ENCODE measurements at regions not wholly inside any gene's neighbourhood (a gene's known extent, or its start where the extent isn't known, plus 50 kb on each side); places are given as distances from the start of the nearest gene placed in this dataset.
"Not testable (repeated sequence)": the region's sequence is repeated elsewhere in the genome, so short reads cannot be mapped to it uniquely, and the experiment has no call there.

GRCh38 chr14:106455026-106455425, 928.6 kb downstream of the TMEM121 start:
- DNase-seq (no peak), ATAC-seq (ENCODE audit: low read depth) (no peak)
- no peak overlapping the region for H3K27ac Mint-ChIP-seq
- TF ChIP-seq CTCF (IDR thresholded peaks at IDR 0.05): no peak
- H3K4me3 Mint-ChIP-seq: no peak overlapping the region
- H3K4me1 Mint-ChIP-seq: peaks cover 12% of the 10 kb centered on the region
- peaks cover 5% of the 10 kb centered on the region for H3K27me3 Mint-ChIP-seq
- H3K9me3 Mint-ChIP-seq: no peaks in the 10 kb centered on the region
- ChIA-PET CTCF (no interaction called here), POLR2A (no interaction called here)
- no peaks in the 10 kb centered on the region for H3K36me3 Mint-ChIP-seq (ENCODE audit: low read depth)
- intact Hi-C loops (cut with micrococcal nuclease): no loop called here

- H3K9me3 Mint-ChIP-seq: no peaks in the 10 kb centered on the region
Measured at GRCh38 chr14:106459971-106460730, 933.8 kb downstream of the TMEM121 start.

GRCh38 chr14:106460916-106461315, 934.5 kb downstream of the TMEM121 start:
- Mint-ChIP-seq H3K4me3 (no peak overlapping the region), H3K36me3 (ENCODE audit: low read depth) (no peaks in the 10 kb centered on the region), H3K9me3 (no peaks in the 10 kb centered on the region), H3K27ac (no peak overlapping the region), H3K4me1 (peaks cover 4% of the 10 kb centered on the region), H3K27me3 (peaks cover 2% of the 10 kb centered on the region)
- intact Hi-C loops (cut with micrococcal nuclease): loop anchor here (1.0 kb wide), 1 partner anchor 57 kb away; no protein-coding TSS in a partner anchor
- TF ChIP-seq CTCF (IDR thresholded peaks at IDR 0.05): no peak
- POLR2A ChIA-PET: no interaction called here
- DNase-seq (no peak), ATAC-seq (ENCODE audit: low read depth) (no peak)
- CTCF ChIA-PET: interaction anchor here (1.2 to 1.5 kb wide), 2 partner anchors 69 to 103 kb away, joined by 3 to 8 read pairs; no protein-coding TSS in a partner anchor

More at GRCh38 chr14:106459971-106460730, 933.8 kb downstream of the TMEM121 start:
- Mint-ChIP-seq H3K27me3 (peaks cover 2% of the 10 kb centered on the region), H3K27ac (no peak overlapping the region), H3K4me3 (no peak overlapping the region), H3K36me3 (ENCODE audit: low read depth) (no peaks in the 10 kb centered on the region), H3K4me1 (peaks cover 11% of the 10 kb centered on the region)
- intact Hi-C loops (cut with micrococcal nuclease): loop anchor here (1.0 kb wide), 1 partner anchor 58 kb away; no protein-coding TSS in a partner anchor
- peak; percentile 38 for DNase-seq
- ATAC-seq (ENCODE audit: low read depth): peak; percentile 42
- TF ChIP-seq CTCF (IDR thresholded peaks at IDR 0.05): no peak
- POLR2A ChIA-PET: no interaction called here
- CTCF ChIA-PET: interaction anchor here (0.7 to 1.2 kb wide), 4 partner anchors 39 to 101 kb away, joined by 3 read pairs; no protein-coding TSS in a partner anchor

- H3K4me3 Mint-ChIP-seq; DNase-seq; H3K27me3 Mint-ChIP-seq; ATAC-seq (ENCODE audit: low read depth); H3K9me3 Mint-ChIP-seq; POLR2A ChIA-PET; H3K27ac Mint-ChIP-seq; CTCF ChIA-PET; H3K4me1 Mint-ChIP-seq; H3K36me3 Mint-ChIP-seq (ENCODE audit: low read depth); intact Hi-C loops (cut with micrococcal nuclease): not testable (repeated sequence)
Measured at GRCh38 chr14:106466483-106466882, 940.1 kb downstream of the TMEM121 start.

GRCh38 chr14:106468869-106469268, 942.5 kb downstream of the TMEM121 start:
- intact Hi-C loops (cut with micrococcal nuclease); POLR2A ChIA-PET; H3K27me3 Mint-ChIP-seq; H3K36me3 Mint-ChIP-seq (ENCODE audit: low read depth); H3K27ac Mint-ChIP-seq; H3K9me3 Mint-ChIP-seq; H3K4me3 Mint-ChIP-seq; DNase-seq; H3K4me1 Mint-ChIP-seq; ATAC-seq (ENCODE audit: low read depth): not testable (repeated sequence)
- CTCF ChIA-PET: interaction anchor here (1.1 to 2.4 kb wide), 5 partner anchors 9 to 259 kb away, joined by 3 to 6 read pairs (median 4); no protein-coding TSS in a partner anchor

- H3K27ac Mint-ChIP-seq; H3K4me1 Mint-ChIP-seq; H3K4me3 Mint-ChIP-seq; intact Hi-C loops (cut with micrococcal nuclease); H3K27me3 Mint-ChIP-seq; DNase-seq; H3K9me3 Mint-ChIP-seq; H3K36me3 Mint-ChIP-seq (ENCODE audit: low read depth); ATAC-seq (ENCODE audit: low read depth): not testable (repeated sequence)
- ChIA-PET POLR2A (interaction anchor here (0.6 to 1.3 kb wide), 2 partner anchors 9 to 608 kb away, joined by 3 to 4 read pairs; no protein-coding TSS in a partner anchor), CTCF (interaction anchor here (1.1 to 2.4 kb wide), 2 partner anchors 18 to 53 kb away, joined by 4 to 6 read pairs; no protein-coding TSS in a partner anchor)
Measured at GRCh38 chr14:106470028-106470427, 943.6 kb downstream of the TMEM121 start.

- not testable (repeated sequence) for H3K36me3 Mint-ChIP-seq (ENCODE audit: low read depth); H3K27me3 Mint-ChIP-seq; ATAC-seq (ENCODE audit: low read depth)
Measured at GRCh38 chr14:106474261-106475028, 948.1 kb downstream of the TMEM121 start.

GRCh38 chr14:106475214-106475613, 948.8 kb downstream of the TMEM121 start:
- H3K4me1 Mint-ChIP-seq; POLR2A ChIA-PET; CTCF ChIA-PET; H3K4me3 Mint-ChIP-seq; H3K9me3 Mint-ChIP-seq; H3K27me3 Mint-ChIP-seq; H3K27ac Mint-ChIP-seq; intact Hi-C loops (cut with micrococcal nuclease); DNase-seq; ATAC-seq (ENCODE audit: low read depth); H3K36me3 Mint-ChIP-seq (ENCODE audit: low read depth): not testable (repeated sequence)

More at GRCh38 chr14:106474261-106475028, 948.1 kb downstream of the TMEM121 start:
- POLR2A ChIA-PET; H3K27ac Mint-ChIP-seq; DNase-seq; H3K9me3 Mint-ChIP-seq; H3K4me1 Mint-ChIP-seq; H3K4me3 Mint-ChIP-seq; intact Hi-C loops (cut with micrococcal nuclease): not testable (repeated sequence)
- CTCF ChIA-PET: interaction anchor here (0.8 kb wide), 1 partner anchor 39 kb away, joined by 3 read pairs; no protein-coding TSS in a partner anchor

- H3K27me3 Mint-ChIP-seq; intact Hi-C loops (cut with micrococcal nuclease); H3K9me3 Mint-ChIP-seq; POLR2A ChIA-PET; ATAC-seq (ENCODE audit: low read depth); H3K27ac Mint-ChIP-seq; H3K4me3 Mint-ChIP-seq; H3K4me1 Mint-ChIP-seq; DNase-seq; H3K36me3 Mint-ChIP-seq (ENCODE audit: low read depth): not testable (repeated sequence)
- CTCF ChIA-PET: interaction anchor here (1.0 to 1.3 kb wide), 3 partner anchors 35 to 109 kb away, joined by 3 to 4 read pairs (median 3); no protein-coding TSS in a partner anchor
Measured at GRCh38 chr14:106477600-106477999, 951.2 kb downstream of the TMEM121 start.
